IPS DF 4.7 (cell line): ENCODE measurements at regions not wholly inside any gene's neighbourhood (a gene's known extent, or its start where the extent isn't known, plus 50 kb on each side); places are given as distances from the start of the nearest gene placed in this dataset.

Source experiments
- DNase-seq: peaks from one replicate; pipeline ENCODE4 v3.0.0-alpha.2; 2013; ENCODE audit warnings: low spot score; ENCODE audit errors: extremely low read depth

- DNase-seq = no peak
Measured at GRCh38 chr18:30088238-30089015, 954.1 kb downstream of the DSC3 start.

DNA sequence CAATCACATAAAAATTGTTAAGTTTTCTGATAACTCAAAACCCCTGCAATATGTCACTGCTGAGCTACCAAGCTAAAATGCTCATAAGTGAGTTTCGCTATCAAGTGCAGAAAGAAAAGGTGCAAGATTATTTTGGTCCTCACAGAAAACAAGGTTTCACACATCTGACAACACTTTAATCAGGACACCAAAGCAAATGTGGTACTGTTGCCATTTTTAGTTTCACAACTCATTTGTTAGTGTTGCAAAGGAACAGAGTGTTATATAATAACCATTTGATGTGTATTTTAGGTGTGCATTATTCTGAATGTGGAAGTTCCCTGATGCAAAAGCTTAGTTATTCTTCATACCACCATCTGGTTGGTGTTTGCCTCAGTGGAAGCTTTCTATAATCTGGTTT lies 956.2 kb downstream of the DSC3 start:
- no peak for DNase-seq

DNA sequence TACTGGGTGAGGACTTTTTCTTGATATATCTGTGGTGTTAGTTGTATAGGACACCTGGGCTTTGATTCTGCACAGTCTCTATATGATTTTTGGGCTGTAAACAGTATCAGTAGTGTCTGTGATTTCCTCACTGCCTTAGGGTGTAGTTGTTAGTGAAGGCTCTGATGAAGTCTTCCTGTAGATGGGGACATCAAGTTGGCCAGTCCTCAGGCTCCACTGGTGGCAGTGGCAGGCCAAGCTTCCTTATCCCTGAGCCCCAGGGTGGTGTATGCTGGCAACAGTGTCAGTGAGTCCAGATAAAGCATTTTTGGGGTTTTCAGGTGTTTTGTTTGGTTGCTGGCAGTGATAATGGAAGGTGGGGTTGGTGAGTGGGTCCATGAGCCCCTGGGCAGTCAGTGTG lies 961.4 kb downstream of the DSC3 start:
- DNase-seq = no peak

DNA sequence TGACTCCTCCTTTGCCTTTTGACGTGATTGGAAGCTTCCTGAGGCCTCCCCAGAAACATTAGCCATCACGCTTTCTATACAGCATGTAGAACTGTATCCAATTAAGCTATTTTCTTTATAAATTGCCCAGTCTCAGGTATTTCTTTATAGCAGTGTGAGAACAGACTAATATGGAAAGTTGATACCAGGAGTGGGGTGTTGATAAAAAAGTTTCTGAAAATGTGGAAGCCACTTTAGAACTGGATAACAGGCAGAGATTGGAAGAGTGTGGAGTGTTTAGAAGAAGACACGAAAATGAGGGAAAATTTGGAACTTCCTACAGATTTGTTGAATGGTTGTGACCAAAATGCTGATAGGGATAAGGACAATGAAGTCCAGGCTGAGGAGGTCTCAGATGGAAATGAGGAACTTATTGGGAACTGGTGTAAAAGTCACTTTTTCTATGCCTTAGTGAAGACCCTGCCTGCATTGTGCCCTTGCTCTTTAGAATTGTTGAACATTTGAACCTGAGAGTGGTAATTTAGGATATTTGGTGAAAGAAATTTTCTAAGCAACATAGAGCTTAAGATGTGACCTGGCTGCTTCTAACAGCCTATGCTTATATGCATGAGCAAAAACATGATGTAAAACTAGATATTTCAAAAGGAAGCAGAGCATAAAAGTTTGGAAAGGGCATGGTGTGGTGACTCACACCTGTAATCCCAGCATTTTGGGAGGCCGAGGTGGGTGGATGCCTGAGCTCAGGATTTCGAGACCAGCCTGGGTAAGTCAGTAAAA lies 969.7 kb downstream of the DSC3 start:
- DNase-seq = no peak

- no peak for DNase-seq
Measured at GRCh38 chr18:30066288-30066687, 976.3 kb downstream of the DSC3 start.

DNA sequence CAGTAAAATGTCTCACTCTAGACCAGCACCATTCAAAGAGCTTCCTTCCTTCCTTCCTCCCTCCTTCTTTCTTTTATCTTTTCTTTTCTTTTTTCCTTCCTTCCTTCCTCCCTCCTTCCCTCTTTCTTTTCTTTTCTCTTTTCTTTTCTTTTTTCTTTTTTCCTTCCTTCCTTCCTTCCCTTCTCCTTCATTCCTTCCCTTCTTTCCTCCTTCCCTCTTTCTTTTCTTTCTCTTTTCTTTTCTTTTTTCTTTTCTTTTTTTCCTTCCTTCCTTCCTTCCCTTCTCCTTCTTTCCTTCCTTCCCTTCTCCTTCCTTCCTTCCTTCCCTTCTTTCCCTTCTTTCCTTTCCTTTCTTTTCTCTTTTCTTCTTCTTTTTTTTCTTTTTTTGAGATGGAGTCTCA lies 985.1 kb downstream of the DSC3 start:
- no peak for DNase-seq

DNA sequence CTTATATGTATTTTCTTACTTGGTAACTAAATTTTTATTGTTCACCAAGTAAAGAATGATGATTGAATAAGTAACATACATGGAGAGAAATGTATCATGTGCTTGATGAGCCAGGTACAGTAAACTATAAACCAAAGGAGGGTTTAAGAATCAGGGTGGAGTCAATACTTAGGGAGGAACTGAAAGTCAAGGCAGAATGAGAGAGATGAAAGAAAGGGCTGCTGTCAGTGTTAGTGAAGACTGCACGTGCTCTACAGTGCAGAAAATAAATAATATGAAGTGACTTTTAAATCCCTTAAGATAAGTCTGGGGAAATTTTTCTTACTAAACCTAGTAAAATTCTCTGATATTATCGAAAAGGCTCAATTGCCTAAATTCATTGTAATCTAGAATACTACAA lies 986.0 kb downstream of the DSC3 start:
- DNase-seq = no peak

- DNase-seq = no peak
Measured at GRCh38 chr18:30044496-30044895, 998.0 kb downstream of the DSC3 start.

GRCh38 chr18:30039201-30039600 lies 1003.3 kb downstream of the DSC3 start:
- no peak for DNase-seq

GRCh38 chr18:30034818-30035217 lies 1007.7 kb downstream of the DSC3 start:
- DNase-seq = no peak

GRCh38 chr18:30016179-30016578 lies 1026.4 kb downstream of the DSC3 start:
- DNase-seq = no peak

GRCh38 chr18:30004965-30005364 lies 1037.6 kb downstream of the DSC3 start:
- DNase-seq = no peak

GRCh38 chr18:29982218-29982617 lies 1060.3 kb downstream of the DSC3 start:
- DNase-seq = no peak

- no peak for DNase-seq
Measured at GRCh38 chr18:29979881-29980280, 1062.7 kb downstream of the DSC3 start.

GRCh38 chr18:29969876-29970275 lies 1072.7 kb downstream of the DSC3 start:
- DNase-seq = no peak

- no peak for DNase-seq
Measured at GRCh38 chr18:29962579-29962978, 1080.0 kb downstream of the DSC3 start.

DNA sequence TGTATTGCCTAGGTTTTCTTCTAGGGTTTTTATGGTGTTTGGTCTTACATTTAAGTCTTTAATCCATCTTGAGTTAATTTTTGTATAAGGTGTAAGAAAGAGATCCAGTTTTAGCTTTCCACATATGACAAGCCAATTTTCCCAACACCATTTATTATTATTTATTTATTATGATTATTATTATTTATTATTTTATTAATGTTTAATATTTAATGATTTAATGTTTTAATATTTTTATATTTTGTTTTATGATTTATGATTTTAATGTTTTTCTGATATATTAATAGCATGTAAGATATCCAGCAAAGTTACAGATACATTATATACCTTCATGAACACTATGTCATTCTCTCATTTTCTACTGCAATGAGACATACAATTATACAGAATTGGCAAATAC lies 1082.0 kb downstream of the DSC3 start:
- no peak for DNase-seq

DNA sequence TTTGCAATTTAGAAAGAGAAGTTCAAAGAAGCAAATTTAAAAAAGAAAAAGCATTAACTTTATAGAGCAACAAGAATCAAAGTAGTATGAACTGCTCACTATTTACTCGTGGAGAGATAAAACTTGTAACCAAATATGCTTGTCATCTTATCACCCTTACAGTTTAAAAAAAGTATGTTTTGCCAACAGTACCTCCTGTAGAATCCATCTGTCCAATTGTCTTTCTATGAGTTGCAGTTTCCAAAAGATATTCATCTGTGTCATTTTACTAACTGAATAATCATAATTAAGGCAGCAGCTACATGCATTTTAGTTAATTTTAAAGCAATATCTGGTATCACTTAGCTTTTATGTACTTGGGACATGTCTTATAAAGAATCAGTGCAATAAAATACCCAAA lies 1112.3 kb downstream of the DSC3 start:
- DNase-seq = no peak

GRCh38 chr18:29928081-29928480 lies 1114.5 kb downstream of the DSC3 start:
- no peak for DNase-seq

DNA sequence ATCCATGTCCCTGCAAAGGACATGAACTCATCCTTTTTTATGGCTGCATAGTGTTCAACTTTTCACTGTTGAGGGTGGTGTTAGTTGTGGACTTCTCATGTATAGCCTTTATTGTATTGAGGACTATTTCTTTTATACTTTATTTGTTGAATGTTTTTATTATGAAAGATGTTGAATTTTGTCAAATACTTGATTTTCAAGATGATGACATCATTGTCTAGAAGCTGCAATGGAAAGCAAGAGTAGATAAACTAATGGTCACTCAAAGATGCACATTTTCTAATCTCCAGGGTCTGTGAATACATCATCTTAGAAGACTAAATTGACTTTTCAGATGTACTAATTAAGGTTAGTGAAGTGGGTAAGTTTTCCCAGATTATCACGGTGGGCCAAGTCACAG lies 1117.0 kb downstream of the DSC3 start:
- DNase-seq = no peak

DNA sequence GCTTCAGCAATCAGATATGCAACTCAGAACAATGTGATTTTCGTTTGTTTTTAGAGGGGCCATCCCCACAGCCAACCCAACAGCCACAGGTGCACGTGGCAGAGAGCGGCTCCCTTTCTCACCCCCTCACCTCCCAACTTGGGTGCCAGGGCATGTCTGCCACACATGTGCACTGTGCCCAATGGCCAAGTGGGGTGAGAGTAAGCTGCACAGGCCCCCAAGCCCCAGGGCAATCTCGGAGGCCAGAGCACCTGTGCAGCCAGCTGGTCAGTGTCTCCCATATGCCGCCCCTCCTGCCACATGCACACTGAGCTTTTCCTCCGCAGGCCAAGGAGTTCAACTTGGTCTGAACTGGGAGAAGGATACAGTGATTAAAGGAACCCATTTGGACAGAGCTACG lies 1130.2 kb downstream of the DSC3 start:
- DNase-seq = no peak

DNA sequence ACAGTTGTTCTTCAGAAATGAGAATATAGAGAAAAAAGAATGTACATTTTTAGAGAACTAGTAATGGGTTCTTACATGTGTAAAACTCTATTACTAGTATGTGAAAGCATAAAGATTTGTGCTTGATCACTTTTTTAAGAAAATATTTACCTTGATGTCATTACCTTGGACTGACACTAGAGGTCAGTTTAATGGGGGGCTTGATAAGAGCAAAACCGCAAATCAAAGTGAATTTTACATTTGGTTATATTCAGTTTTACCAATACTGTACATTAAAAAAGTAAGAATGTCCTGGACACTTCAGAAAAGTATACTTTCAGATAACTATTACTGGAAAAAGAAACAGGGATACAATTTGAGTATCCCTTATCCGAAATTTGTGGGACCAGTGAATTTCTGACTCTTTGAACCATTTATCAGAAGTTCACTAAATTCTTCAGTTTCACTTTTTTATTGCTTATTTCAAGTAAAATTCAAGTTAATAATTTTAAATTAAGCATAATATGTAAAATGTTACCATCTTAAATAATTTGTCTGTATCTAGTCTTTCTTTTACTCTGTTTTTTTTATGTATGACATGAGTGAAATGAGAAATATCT lies 1149.5 kb downstream of the DSC3 start:
- DNase-seq = no peak

GRCh38 chr18:29883114-29883513 lies 1159.4 kb downstream of the DSC3 start:
- DNase-seq = no peak
